ENCODE measurements at regions not wholly inside any gene's neighbourhood (a gene's known extent, or its start where the extent isn't known, plus 50 kb on each side); places are given as distances from the start of the nearest gene placed in this dataset.

- no peak for DNase-seq (ENCODE audit: low read depth, low spot score)
- POLR2A ChIA-PET, result no interaction called here
- no peak for TF ChIP-seq CTCF (IDR thresholded peaks at IDR 0.05; ENCODE audit: insufficient read depth, low read length, missing control alignments)
- H3K4me3 ChIP-seq (ENCODE audit: low read depth, low read length), result no peak overlapping the region
- CTCF ChIA-PET, result no interaction called here
These were observed 65.0 kb downstream of the IRX2 start for GRCh38 chr5:2686321-2687124.

GRCh38 chr5:2685651-2686272, 65.7 kb downstream of the IRX2 start:
- DNase-seq (ENCODE audit: low read depth, low spot score), result no peak
- POLR2A ChIA-PET, result no interaction called here
- H3K4me3 ChIP-seq (ENCODE audit: low read depth, low read length), result no peak overlapping the region
- no peak for TF ChIP-seq CTCF (IDR thresholded peaks at IDR 0.05; ENCODE audit: insufficient read depth, low read length, missing control alignments)
- CTCF ChIA-PET, result no interaction called here

- no peak for TF ChIP-seq CTCF (IDR thresholded peaks at IDR 0.05; ENCODE audit: insufficient read depth, low read length, missing control alignments)
- CTCF ChIA-PET, result no interaction called here
- POLR2A ChIA-PET, result no interaction called here
- DNase-seq (ENCODE audit: low read depth, low spot score), result no peak
- no peak overlapping the region for H3K4me3 ChIP-seq (ENCODE audit: low read depth, low read length)
These were observed 66.9 kb downstream of the IRX2 start for GRCh38 chr5:2684606-2685005.

- H3K4me3 ChIP-seq (ENCODE audit: low read depth, low read length), result no peak overlapping the region
- CTCF ChIA-PET, result no interaction called here
- no peak for TF ChIP-seq CTCF (IDR thresholded peaks at IDR 0.05; ENCODE audit: insufficient read depth, low read length, missing control alignments)
- POLR2A ChIA-PET, result no interaction called here
- DNase-seq (ENCODE audit: low read depth, low spot score), result no peak
These were observed 67.8 kb downstream of the IRX2 start for GRCh38 chr5:2683720-2684119.

- H3K4me3 ChIP-seq (ENCODE audit: low read depth, low read length), result no peak overlapping the region
- ChIA-PET CTCF (interaction anchor here (0.9 kb wide), 1 partner anchor 26 kb away, joined by 3 read pairs; no protein-coding TSS in a partner anchor), POLR2A (no interaction called here)
- TF ChIP-seq CTCF (IDR thresholded peaks at IDR 0.05; ENCODE audit: insufficient read depth, low read length, missing control alignments), result no peak
- no peak for DNase-seq (ENCODE audit: low read depth, low spot score)
These were observed 70.0 kb downstream of the IRX2 start for GRCh38 chr5:2681476-2681875.

GRCh38 chr5:2680979-2681378, 70.5 kb downstream of the IRX2 start:
- POLR2A ChIA-PET, result no interaction called here
- H3K4me3 ChIP-seq (ENCODE audit: low read depth, low read length), result no peak overlapping the region
- DNase-seq (ENCODE audit: low read depth, low spot score), result no peak
- no peak for TF ChIP-seq CTCF (IDR thresholded peaks at IDR 0.05; ENCODE audit: insufficient read depth, low read length, missing control alignments)
- CTCF ChIA-PET, result interaction anchor here (0.9 kb wide), 1 partner anchor 26 kb away, joined by 3 read pairs; no protein-coding TSS in a partner anchor
